Sigmoid colon (tissue), 4 donors: ENCODE measurements at regions not wholly inside any gene's neighbourhood (a gene's known extent, or its start where the extent isn't known, plus 50 kb on each side); places are given as distances from the start of the nearest gene placed in this dataset.

Experiments
- CTCF ChIP-seq, 4 experiments: fragments of 450-650 bp in 3 of 4; fragments of 200-600 bp in 1 of 4; IDR thresholded peaks; one replicate each; pipeline ENCODE4 v1.5.1; 2016 to 2019; ENCODE audit warnings: antibody characterized with exemption in 4 of 4, mild to moderate bottlenecking in 3 of 4, moderate library complexity in 2 of 4
- POLR2A ChIP-seq, 2 donors: fragments of 450-650 bp; IDR thresholded peaks; one replicate each; pipeline ENCODE4 v1.6.1; 2016; ENCODE audit warnings: antibody characterized with exemption in 2 of 2, mild to moderate bottlenecking in 2 of 2, moderate library complexity in 2 of 2
- POLR2AphosphoS5 ChIP-seq, 4 donors: sonication (generic); formaldehyde crosslinking; IDR thresholded peaks; one replicate each; pipeline ENCODE4 v1.6.1; 2017; ENCODE audit warnings: antibody characterized with exemption in 4 of 4

DNA sequence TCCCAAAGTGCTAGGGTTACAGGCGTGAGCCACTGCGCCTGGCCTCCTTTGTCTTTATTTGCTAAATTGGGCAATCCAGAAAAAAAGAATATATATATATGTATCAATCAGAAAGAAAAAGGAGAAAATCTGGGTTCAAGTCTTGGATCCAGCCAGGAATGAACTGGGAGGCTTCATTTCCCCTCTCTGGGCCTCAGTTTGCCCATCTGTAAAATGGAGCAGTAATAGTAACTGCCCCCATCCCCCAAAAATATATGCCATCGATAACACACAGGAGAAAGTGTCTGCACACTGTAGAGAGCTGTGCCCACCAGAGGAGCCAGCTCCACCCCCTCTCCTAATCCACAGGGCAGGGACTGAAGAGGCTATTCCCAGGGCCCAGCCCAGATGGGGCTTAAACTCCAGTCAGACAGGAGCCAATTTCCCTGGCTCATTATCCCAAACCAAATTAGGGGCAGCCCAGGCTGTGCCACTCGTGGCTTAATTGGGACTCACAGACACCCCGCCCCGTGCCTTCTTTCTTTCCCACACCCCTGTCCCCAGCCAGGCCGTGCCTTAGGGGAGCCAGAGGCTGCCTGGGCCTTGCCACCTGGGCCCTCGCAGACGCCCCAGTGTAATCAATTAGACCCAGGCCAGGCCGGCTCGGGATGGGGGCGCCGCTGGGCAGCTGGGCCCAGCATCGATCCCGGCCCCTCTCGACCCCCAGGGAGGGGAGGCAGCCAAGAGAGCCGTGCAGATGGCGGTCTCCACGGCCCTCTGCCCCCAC is 171.5 kb downstream of the MN1 start:
- TF ChIP-seq CTCF (IDR thresholded peaks at IDR 0.05), result no peak
- TF ChIP-seq POLR2AphosphoS5 (IDR thresholded peaks at IDR 0.05), result no peak
- no peak for TF ChIP-seq POLR2A (IDR thresholded peaks at IDR 0.05)
